HFF-Myc (cell line): ENCODE measurements at regions not wholly inside any gene's neighbourhood (a gene's known extent, or its start where the extent isn't known, plus 50 kb on each side); places are given as distances from the start of the nearest gene placed in this dataset.

Experiments used
- DNase-seq: peaks from one replicate; pipeline ENCODE4 v3.0.0-alpha.2; 2011; ENCODE audit warnings: low read depth; ENCODE audit errors: extremely low read depth
- H3K4me3 ChIP-seq: replicated peaks from 2 replicates; pipeline ENCODE4 v1.5.1; 2011; ENCODE audit warnings: low read depth, mild to moderate bottlenecking, control low read depth, low read length
- TF ChIP-seq, protein P1 (sequence below): IDR thresholded peaks from 2 replicates; pipeline ENCODE4 v1.5.1; 2012; ENCODE audit warnings: mild to moderate bottlenecking, low read depth, low read length, control low read depth; ENCODE audit errors: missing control alignments

DNA sequence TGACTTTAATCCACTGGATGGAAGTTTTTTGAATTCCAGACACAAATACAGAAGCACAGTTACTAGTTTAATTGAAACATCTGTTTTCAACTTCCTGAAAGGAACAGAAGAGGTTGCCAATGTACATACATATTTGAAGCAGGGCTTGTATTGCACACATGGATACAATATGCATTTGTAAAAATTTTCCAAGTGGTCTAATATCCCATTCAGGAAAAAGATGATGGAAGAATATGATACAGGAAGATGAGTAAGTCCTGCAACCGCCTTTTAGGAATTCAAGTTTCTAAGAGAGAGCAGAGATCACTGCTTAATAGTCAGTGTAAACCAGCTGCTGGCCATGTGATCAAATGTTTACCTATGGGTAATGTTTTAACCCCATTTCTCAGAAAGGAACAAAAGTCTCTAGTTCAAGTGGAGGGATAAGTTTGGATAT lies 265.4 kb downstream of the TRIB2 start:
- DNase-seq, result peak; percentile 89
- TF ChIP-seq, protein P1, sequence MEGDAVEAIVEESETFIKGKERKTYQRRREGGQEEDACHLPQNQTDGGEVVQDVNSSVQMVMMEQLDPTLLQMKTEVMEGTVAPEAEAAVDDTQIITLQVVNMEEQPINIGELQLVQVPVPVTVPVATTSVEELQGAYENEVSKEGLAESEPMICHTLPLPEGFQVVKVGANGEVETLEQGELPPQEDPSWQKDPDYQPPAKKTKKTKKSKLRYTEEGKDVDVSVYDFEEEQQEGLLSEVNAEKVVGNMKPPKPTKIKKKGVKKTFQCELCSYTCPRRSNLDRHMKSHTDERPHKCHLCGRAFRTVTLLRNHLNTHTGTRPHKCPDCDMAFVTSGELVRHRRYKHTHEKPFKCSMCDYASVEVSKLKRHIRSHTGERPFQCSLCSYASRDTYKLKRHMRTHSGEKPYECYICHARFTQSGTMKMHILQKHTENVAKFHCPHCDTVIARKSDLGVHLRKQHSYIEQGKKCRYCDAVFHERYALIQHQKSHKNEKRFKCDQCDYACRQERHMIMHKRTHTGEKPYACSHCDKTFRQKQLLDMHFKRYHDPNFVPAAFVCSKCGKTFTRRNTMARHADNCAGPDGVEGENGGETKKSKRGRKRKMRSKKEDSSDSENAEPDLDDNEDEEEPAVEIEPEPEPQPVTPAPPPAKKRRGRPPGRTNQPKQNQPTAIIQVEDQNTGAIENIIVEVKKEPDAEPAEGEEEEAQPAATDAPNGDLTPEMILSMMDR, result no peak
- H3K4me3 ChIP-seq, result no peak overlapping the region

DNA sequence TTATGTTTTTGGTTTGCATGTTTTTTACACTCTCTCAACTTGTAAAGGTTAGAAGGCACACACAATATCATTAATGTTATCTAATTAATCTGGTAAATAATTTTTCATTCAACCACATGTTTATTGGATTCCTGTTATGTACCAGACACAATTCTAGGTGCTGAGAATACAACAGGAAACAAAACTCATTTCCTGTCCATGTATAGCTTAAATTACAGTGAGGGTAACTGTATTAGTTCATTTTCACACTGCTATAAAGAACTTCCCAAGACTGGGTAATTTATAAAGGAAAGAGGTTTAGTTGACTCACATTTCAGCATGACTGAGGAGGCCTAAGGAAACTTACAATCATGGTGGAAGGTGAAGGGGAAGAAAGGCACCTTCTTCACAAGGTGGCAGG lies 270.5 kb downstream of the TRIB2 start:
- TF ChIP-seq, protein P1, result no peak
- no peak for DNase-seq
- no peak overlapping the region for H3K4me3 ChIP-seq

DNA sequence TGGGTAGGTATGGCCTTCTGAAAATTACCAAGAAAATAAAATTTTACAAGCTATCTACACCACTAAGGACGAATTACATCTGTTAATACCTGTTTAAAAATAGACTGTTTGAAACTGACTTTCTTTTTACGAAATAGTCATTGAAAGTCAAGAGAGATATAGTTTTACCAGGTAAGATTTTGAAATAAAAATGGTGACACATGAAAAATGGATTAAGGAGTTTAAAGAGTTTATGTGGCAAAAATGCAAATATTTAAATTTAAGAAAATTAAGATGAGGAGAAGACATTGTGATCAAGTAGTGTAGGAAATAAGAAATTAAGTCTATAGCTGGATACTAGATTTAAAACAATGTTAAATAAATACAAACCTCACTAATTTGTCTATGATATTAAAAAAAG lies 271.5 kb downstream of the TRIB2 start:
- no peak overlapping the region for H3K4me3 ChIP-seq
- DNase-seq, result no peak
- TF ChIP-seq, protein P1, result no peak

DNA sequence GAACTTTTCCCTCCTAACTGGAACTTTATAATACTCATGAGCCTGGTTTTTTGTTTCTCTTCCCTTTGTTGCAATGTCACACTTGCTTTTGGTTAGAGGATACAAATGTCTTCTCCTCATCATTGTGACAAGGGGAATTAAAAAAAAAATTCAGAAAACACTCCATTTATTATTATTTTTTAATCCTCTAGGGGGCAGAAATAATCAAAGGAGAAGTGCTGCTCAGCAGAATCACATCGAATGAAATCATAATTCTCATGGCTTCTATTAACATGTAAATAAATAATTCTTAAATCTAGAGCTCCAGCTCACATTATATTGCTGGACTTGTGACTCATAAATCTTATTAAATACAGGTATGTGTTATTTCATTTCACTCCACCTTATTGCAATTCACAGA lies 273.8 kb downstream of the TRIB2 start:
- no peak for DNase-seq
- H3K4me3 ChIP-seq, result no peak overlapping the region
- TF ChIP-seq, protein P1, result peak; percentile 18

DNA sequence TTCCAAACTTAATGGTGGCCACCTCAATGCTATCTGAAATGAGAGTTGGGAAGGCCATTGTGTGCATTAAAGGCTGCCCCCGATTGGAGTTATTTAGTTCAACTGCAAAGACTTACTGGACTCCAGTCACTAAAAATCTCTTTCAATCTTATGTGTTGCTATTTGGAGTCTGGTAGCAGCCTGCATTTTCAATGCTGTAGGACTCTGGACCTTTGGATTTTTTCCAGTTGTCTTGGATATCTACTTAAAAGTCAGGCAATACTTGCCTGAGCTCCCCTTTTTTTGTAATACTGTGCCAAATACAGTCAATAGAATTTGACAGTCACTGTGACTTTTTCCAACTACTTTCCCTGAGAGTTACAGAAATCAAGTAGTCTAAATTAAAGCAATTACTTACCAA lies 281.9 kb downstream of the TRIB2 start:
- no peak for DNase-seq
- H3K4me3 ChIP-seq, result no peak overlapping the region
- TF ChIP-seq, protein P1, result no peak

DNA sequence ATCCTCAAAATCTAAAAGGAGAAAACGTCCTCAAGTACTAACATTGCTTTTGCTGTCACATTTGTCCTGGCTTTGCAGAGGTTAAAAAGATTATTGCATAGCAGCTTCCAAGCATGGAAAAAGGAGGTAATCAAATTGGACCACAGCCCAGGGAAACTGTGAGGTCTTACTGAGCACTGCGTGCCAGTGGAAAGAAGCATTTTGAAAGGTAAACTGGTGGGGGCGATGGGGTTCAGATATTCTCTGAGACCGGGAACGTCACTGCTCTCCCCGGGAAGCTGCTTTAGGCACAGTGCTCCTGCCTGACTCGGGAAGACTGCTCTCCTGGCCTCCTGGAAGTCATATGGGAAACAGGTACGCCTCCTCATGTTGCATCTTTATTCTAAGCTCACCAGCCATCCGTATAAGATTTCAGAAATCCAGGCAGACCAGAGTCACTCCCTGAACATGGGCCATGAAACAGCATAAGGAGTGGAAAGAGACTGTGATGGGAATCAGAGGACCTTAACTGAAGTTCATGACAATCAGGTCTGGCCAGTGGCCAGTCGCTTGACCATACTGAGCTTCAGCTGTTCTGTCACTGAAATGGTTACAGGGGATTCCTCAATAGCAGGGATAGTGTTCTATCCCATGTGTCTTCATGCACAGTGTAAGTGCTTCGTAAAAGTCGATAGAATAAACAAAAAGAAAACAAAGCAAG lies 284.1 kb downstream of the TRIB2 start:
- DNase-seq, result no peak
- no peak overlapping the region for H3K4me3 ChIP-seq
- TF ChIP-seq, protein P1, result no peak

DNA sequence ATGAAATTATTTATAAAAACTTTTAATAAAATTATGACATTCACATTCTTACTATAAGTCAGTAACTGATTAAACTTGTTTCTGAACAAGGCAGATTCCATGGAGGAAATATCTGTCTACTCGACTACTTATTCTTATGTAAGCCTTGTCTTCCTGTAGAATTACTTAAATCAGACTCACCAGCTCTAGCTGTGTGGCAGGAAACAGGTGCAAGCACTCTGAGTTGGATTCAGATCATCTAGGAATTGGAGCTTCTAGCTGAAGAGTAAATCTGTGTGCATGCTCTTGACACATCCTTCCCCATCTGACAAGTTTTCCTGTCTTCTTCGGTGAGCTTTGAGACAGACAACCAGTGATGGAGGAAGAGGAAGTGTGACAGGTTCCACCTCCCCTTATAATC lies 284.7 kb downstream of the TRIB2 start:
- no peak for DNase-seq
- TF ChIP-seq, protein P1, result no peak
- H3K4me3 ChIP-seq, result no peak overlapping the region
